ENCODE measurements at regions not wholly inside any gene's neighbourhood (a gene's known extent, or its start where the extent isn't known, plus 50 kb on each side); places are given as distances from the start of the nearest gene placed in this dataset.
"Not testable (repeated sequence)": the region's sequence is repeated elsewhere in the genome, so short reads cannot be mapped to it uniquely, and the experiment has no call there.

DNA sequence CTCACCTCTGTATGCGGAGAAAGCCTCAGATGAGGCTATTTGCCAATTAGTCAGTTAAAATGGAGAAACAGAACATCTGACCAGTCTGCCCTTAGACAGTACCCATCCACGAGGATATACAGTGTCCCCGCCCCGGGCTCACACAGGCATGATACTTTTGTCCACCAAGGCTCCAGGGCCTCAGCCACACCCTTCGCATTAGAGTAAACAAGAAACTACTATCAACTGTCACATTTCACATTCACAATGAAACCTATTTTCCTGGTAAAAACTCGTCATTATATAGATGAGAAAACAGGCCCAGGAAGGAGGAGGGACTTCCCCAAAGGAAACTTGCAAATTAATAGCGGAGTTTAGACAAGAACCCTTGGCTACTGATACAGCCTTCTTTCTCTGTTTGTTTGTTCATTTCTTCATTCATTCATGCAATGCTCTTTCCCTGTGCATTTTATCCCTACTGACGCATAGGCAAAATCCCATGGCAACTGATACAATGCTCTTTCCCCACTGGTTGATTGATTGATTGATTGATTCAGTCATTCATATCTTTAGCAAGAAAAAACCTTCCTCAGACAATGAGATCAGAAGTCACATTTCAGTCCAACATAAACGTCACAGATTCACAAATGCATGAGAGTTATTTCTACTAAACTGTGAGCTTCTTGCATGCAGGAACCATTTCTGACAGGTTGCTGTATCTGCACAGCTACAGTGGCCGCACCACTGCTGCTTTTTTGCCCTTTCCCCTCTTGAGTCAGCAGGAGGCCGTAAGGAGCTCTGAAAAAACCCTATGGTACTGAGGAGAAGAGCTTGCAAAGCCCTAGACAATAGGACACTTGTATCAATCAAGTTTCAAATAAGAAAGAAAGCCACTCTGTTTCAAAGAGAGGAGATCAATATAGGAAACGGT, 777.1 kb downstream of the RNF144A start:
- Histone ChIP-seq H3K4me3 (no peak overlapping the region), H3K27ac (no peak overlapping the region), H3K9me3 (no peaks in the 10 kb centered on the region), H3K27me3 (no peaks in the 10 kb centered on the region), H3K4me1 (no peaks in the 10 kb centered on the region), H3K36me3 (no peaks in the 10 kb centered on the region)
- DNase-seq (ENCODE audit: low spot score) = no peak
- TF ChIP-seq, protein P1, sequence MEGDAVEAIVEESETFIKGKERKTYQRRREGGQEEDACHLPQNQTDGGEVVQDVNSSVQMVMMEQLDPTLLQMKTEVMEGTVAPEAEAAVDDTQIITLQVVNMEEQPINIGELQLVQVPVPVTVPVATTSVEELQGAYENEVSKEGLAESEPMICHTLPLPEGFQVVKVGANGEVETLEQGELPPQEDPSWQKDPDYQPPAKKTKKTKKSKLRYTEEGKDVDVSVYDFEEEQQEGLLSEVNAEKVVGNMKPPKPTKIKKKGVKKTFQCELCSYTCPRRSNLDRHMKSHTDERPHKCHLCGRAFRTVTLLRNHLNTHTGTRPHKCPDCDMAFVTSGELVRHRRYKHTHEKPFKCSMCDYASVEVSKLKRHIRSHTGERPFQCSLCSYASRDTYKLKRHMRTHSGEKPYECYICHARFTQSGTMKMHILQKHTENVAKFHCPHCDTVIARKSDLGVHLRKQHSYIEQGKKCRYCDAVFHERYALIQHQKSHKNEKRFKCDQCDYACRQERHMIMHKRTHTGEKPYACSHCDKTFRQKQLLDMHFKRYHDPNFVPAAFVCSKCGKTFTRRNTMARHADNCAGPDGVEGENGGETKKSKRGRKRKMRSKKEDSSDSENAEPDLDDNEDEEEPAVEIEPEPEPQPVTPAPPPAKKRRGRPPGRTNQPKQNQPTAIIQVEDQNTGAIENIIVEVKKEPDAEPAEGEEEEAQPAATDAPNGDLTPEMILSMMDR (IDR thresholded peaks at IDR 0.05) = no peak

DNA sequence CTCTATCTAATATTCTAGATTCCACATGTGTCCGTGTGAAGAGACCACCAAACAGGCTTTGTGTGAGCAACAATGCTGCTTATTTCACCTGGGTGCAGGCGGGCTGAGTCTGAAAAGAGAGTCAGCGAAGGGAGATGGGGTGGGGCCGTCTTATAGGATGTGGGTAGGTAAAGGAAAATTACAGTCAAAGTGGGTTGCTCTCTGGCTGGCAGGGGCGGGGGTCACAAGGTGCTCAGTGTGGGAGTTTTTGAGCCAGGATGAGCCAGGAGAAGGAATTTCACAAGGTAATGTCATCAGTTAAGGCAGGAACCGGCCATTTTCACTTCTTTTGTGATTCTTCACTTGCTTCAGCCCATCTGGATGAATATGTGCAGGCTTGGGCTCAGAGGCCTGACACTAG, 779.3 kb downstream of the RNF144A start:
- not testable (repeated sequence) for H3K36me3 ChIP-seq; H3K4me1 ChIP-seq; H3K9me3 ChIP-seq; DNase-seq (ENCODE audit: low spot score); H3K27me3 ChIP-seq; H3K4me3 ChIP-seq; H3K27ac ChIP-seq

DNA sequence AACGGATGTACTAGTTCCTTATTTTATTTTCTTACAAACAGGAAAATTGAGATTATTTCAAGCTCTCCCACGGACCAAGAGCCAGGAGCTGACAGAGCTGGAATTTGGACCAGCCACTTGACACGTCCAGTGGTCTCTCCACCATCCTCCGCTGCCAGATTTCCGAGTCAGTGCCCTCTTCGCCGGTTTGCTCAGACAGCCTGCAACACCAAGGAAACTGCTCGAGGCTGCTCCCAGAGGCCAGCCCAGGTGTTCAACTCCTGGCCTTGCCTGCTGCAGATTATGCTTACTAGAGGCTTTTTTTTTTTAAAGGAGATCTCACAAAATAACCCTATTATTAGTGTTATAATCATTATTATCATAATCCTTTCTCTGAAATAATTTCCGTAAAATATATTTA, 779.8 kb downstream of the RNF144A start:
- DNase-seq (ENCODE audit: low spot score) = no peak
- TF ChIP-seq, protein P1 (IDR thresholded peaks at IDR 0.05) = no peak
- H3K27ac ChIP-seq = no peak overlapping the region
- H3K4me3 ChIP-seq = no peak overlapping the region
- no peaks in the 10 kb centered on the region for H3K4me1 ChIP-seq
- H3K36me3 ChIP-seq = no peaks in the 10 kb centered on the region
- H3K9me3 ChIP-seq = no peaks in the 10 kb centered on the region
- no peaks in the 10 kb centered on the region for H3K27me3 ChIP-seq

DNA sequence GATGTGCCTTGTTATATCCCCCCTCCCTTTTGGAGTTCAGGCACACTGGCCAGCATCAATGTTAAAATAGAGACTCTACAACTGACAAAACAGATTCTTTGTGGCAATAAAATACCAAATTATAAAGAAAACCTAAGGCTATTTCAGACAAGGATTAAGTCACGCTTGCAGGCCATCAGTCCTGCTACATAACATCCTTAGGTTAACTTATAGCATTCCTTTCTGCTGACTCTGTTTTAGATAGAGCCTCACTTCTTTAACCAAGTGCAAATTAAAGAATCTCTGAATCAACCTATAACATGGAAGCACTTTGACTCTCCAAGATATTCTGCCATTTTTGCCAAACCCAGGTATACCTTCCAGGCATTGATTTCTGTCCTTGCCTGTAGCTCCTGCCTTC, 784.6 kb downstream of the RNF144A start:
- Histone ChIP-seq H3K27ac (no peak overlapping the region), H3K4me1 (no peaks in the 10 kb centered on the region), H3K27me3 (no peaks in the 10 kb centered on the region), H3K9me3 (no peaks in the 10 kb centered on the region), H3K36me3 (no peaks in the 10 kb centered on the region), H3K4me3 (no peak overlapping the region)
- TF ChIP-seq, protein P1 (IDR thresholded peaks at IDR 0.05) = no peak
- no peak for DNase-seq (ENCODE audit: low spot score)

DNA sequence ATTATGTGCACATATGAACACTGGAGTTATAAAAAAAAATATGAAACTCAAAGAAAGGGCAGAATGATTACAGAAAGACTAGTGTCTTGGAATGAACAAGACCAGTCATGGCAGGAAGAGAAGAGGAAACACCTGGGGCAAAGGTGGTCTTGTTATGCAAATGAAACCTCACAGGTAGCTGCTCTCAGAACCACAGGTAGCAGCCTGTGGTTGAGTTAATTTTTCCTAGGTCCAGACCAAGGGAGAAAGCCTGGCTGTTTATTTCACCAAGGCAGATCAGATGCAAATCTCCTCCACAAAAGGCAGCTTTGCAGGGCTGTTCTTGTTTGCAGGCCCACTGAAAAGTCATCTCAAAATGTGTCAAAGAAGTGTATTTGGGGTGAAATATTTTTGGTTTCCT, 785.8 kb downstream of the RNF144A start:
- Histone ChIP-seq H3K4me1 (no peaks in the 10 kb centered on the region), H3K36me3 (no peaks in the 10 kb centered on the region), H3K9me3 (no peaks in the 10 kb centered on the region), H3K27me3 (no peaks in the 10 kb centered on the region), H3K27ac (no peak overlapping the region), H3K4me3 (no peak overlapping the region)
- TF ChIP-seq, protein P1 (IDR thresholded peaks at IDR 0.05) = no peak
- DNase-seq (ENCODE audit: low spot score) = no peak

DNA sequence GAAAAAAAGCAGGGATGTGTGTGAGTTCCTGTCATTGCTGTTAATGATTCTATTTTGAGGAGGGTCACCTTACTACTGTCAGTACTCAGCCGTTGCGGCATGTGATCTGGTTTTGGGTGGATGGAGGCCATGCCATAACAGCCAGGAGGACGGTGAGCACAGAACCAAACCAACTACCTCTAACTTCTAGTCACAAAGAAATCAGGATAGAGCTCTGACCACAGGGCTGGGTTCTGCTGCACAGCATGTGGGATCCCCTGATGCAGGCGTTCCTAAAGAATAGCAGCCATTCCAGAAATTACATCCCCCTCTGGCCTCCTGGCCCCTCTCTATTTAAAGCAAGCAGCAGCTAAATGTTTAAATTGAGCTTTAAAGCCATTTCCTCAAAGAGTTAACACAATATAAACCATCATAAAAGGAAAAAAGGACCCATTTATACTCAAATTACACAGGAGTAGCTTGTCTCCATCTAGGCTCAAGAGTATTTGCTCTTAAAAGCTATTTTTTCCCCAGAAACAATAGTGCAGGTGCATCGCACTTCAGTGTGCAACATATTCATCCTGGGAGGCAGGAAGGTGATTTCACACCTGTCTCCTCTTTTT, 786.4 kb downstream of the RNF144A start:
- TF ChIP-seq, protein P1 (IDR thresholded peaks at IDR 0.05) = no peak
- no peaks in the 10 kb centered on the region for H3K4me1 ChIP-seq
- H3K9me3 ChIP-seq = no peaks in the 10 kb centered on the region
- no peak overlapping the region for H3K27ac ChIP-seq
- H3K27me3 ChIP-seq = no peaks in the 10 kb centered on the region
- DNase-seq (ENCODE audit: low spot score) = no peak
- no peaks in the 10 kb centered on the region for H3K36me3 ChIP-seq
- no peak overlapping the region for H3K4me3 ChIP-seq

Measured in right atrium auricular region (tissue), 2 donors.